ENCODE measurements at regions not wholly inside any gene's neighbourhood (a gene's known extent, or its start where the extent isn't known, plus 50 kb on each side); places are given as distances from the start of the nearest gene placed in this dataset.

DNA sequence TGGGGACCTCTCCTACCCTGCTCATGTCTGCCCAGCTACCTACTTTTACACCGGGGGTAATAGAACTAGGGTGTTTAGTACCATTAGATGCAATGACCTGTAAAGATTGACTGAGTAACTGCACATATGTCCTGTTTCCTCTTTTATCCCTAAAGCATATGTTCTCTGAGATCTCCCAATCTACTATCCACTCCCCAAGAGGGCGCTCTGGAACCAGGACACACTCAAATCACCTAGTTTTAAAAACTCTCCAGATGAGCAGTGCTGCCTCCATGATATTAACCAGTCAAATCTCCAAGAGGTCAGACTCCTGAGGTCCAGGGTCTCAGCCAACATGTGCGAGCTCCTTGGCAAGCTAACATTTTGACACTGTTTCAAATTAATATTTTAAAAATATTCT, 87.0 kb upstream of the TSPAN5 start:
- peaks cover 4% of the 10 kb centered on the region for H3K27me3 Mint-ChIP-seq
- no peaks in the 10 kb centered on the region for H3K36me3 Mint-ChIP-seq
- no peak overlapping the region for H3K27ac Mint-ChIP-seq
- H3K4me1 Mint-ChIP-seq = peaks cover 0 to 3% (median 2%) of the 10 kb centered on the region in 3 donors
- peaks cover 0 to 1% (median 0%) of the 10 kb centered on the region in 3 donors for H3K9me3 Mint-ChIP-seq
- no peak overlapping the region for H3K4me3 Mint-ChIP-seq

GRCh38 chr4:98744372-98745150, 86.2 kb upstream of the TSPAN5 start:
- Mint-ChIP-seq H3K27ac (peak overlapping the region in 1 of 3 donors; percentile 16), H3K4me1 (peaks cover 0 to 3% (median 2%) of the 10 kb centered on the region in 3 donors), H3K36me3 (no peaks in the 10 kb centered on the region), H3K4me3 (no peak overlapping the region), H3K27me3 (peaks cover 4% of the 10 kb centered on the region), H3K9me3 (peaks cover 0 to 1% (median 0%) of the 10 kb centered on the region in 3 donors)

DNA sequence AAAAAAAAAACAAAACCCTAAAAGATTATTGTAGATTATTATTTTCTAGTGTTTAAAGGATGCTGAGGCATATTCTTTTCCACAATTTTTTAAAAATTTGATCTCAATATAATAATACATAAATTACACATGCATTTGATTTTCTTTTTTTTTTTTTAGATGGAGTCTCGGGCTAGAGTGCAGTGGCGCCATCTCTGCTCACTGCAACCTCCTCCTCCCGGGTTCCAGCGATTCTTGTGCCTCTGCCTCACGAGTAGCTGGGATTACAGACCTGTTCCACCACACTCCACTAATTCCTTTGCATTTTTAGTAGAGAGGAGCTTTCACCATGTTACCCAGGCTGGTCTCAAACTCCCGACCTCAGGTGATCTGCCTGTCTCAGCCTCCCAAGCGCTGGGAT, 83.5 kb upstream of the TSPAN5 start:
- Mint-ChIP-seq H3K9me3 (peaks cover 1 to 12% (median 8%) of the 10 kb centered on the region in 3 donors), H3K27me3 (peaks cover 4% of the 10 kb centered on the region), H3K4me3 (no peak overlapping the region), H3K36me3 (peaks cover 3% of the 10 kb centered on the region), H3K27ac (no peak overlapping the region), H3K4me1 (peaks cover 0 to 3% (median 0%) of the 10 kb centered on the region in 3 donors)

GRCh38 chr4:98739751-98740150, 81.3 kb upstream of the TSPAN5 start:
- peaks cover 2% of the 10 kb centered on the region for H3K27me3 Mint-ChIP-seq
- H3K4me3 Mint-ChIP-seq = no peak overlapping the region
- peaks cover 0 to 3% (median 0%) of the 10 kb centered on the region in 3 donors for H3K4me1 Mint-ChIP-seq
- H3K27ac Mint-ChIP-seq = peak overlapping the region in 1 of 3 donors; percentile 7
- peaks cover under 1 to 12% (median 8%) of the 10 kb centered on the region in 3 donors for H3K9me3 Mint-ChIP-seq
- H3K36me3 Mint-ChIP-seq = peaks cover 5% of the 10 kb centered on the region

- Mint-ChIP-seq H3K27ac (no peak overlapping the region), H3K4me1 (peaks cover 0 to 1% (median 0%) of the 10 kb centered on the region in 3 donors), H3K27me3 (no peaks in the 10 kb centered on the region), H3K4me3 (no peak overlapping the region), H3K9me3 (peaks cover under 1 to 12% (median 4%) of the 10 kb centered on the region in 3 donors), H3K36me3 (peaks cover 5% of the 10 kb centered on the region)
These were observed 75.2 kb upstream of the TSPAN5 start for GRCh38 chr4:98733601-98734000.

GRCh38 chr4:98728871-98729270, 70.5 kb upstream of the TSPAN5 start:
- Mint-ChIP-seq H3K27ac (no peak overlapping the region), H3K4me3 (no peak overlapping the region), H3K36me3 (no peaks in the 10 kb centered on the region), H3K4me1 (peaks cover 0 to 2% (median 1%) of the 10 kb centered on the region in 3 donors), H3K27me3 (no peaks in the 10 kb centered on the region), H3K9me3 (peaks cover 4 to 9% (median 8%) of the 10 kb centered on the region in 3 donors)

DNA sequence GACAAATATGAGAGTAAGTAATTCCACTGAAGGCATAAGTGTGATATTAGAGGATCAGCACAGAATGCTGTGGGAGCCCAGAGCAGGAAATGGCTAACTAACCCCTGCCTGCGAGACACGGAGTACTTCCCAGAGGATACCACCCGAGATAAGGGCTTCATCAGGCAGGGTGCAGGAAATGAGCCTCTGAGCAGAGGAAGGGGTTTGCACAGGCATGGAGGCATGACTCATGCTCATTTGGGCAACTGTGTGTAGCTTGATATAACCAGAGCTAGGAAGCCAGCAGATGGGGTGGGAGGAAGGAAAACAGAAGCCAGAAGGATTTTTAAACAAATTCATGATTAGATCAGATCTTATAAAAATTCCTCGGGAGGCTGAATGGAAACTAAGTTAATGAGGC, 70.0 kb upstream of the TSPAN5 start:
- H3K4me3 Mint-ChIP-seq = no peak overlapping the region
- H3K9me3 Mint-ChIP-seq = peaks cover 4 to 11% (median 8%) of the 10 kb centered on the region in 3 donors

DNA sequence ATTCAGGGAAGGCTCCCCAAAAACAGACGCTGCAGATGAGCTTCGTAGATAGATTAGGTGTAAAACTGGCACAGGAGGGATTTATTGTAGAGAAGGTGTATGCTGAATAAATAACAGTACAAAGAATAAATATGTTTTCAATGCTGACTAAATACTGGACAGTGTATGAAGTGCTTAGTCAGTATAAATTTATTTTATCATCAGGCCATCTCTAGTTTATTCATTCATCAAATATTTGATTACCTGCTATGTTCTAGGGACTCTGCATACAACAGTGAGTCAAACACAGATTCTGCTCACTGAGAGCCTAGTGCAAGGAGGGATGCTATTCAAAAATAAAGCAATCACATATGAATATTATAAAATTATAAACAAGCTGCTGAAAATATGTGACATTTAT, 63.6 kb upstream of the TSPAN5 start:
- H3K36me3 Mint-ChIP-seq = no peaks in the 10 kb centered on the region
- no peak overlapping the region for H3K4me3 Mint-ChIP-seq
- H3K4me1 Mint-ChIP-seq = no peaks in the 10 kb centered on the region
- H3K27ac Mint-ChIP-seq = no peak overlapping the region
- peaks cover 6 to 15% (median 12%) of the 10 kb centered on the region in 3 donors for H3K9me3 Mint-ChIP-seq
- peaks cover 4% of the 10 kb centered on the region for H3K27me3 Mint-ChIP-seq

More for the DNA sequence above, 70.0 kb upstream of the TSPAN5 start:
- peaks cover 0 to 2% (median 1%) of the 10 kb centered on the region in 3 donors for H3K4me1 Mint-ChIP-seq
- H3K27me3 Mint-ChIP-seq = no peaks in the 10 kb centered on the region
- no peak overlapping the region for H3K27ac Mint-ChIP-seq
- no peaks in the 10 kb centered on the region for H3K36me3 Mint-ChIP-seq

DNA sequence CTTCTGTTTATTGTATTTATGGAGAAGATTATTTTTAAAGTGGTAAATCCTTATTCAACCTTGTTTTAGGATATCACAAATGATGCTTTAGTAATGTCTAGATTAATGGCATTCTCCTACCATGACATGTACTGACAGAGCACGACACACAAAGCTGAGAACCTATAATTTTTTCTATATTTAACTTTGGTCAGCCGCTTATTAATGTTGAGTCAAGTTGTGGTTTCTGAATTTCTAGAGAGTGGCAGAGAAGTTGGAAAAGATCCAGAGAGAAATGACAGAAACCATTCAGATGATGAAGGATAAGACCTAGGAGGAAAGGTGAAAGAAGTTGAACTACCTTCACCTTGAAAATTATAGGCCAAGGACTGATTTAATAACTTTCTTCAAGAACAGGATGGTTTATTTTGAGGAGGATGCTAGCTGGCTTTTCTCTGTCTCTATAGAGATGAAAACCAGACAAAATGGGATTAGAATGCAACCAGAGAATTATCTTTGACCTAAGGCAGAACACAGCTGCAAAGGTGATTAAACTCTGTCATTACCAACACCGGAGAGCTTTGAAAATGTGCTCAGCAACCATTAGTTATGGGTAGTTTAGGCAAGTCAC, 62.6 kb upstream of the TSPAN5 start:
- peaks cover 6 to 15% (median 12%) of the 10 kb centered on the region in 3 donors for H3K9me3 Mint-ChIP-seq
- H3K4me1 Mint-ChIP-seq = no peaks in the 10 kb centered on the region
- H3K36me3 Mint-ChIP-seq = no peaks in the 10 kb centered on the region
- no peak overlapping the region for H3K27ac Mint-ChIP-seq
- peaks cover 5% of the 10 kb centered on the region for H3K27me3 Mint-ChIP-seq
- no peak overlapping the region for H3K4me3 Mint-ChIP-seq

GRCh38 chr4:98716796-98717195, 58.4 kb upstream of the TSPAN5 start:
- H3K9me3 Mint-ChIP-seq = peaks cover 2 to 4% (median 3%) of the 10 kb centered on the region in 3 donors
- H3K4me1 Mint-ChIP-seq = no peaks in the 10 kb centered on the region
- no peak overlapping the region for H3K27ac Mint-ChIP-seq
- H3K4me3 Mint-ChIP-seq = no peak overlapping the region
- peaks cover 2% of the 10 kb centered on the region for H3K27me3 Mint-ChIP-seq
- no peaks in the 10 kb centered on the region for H3K36me3 Mint-ChIP-seq

DNA sequence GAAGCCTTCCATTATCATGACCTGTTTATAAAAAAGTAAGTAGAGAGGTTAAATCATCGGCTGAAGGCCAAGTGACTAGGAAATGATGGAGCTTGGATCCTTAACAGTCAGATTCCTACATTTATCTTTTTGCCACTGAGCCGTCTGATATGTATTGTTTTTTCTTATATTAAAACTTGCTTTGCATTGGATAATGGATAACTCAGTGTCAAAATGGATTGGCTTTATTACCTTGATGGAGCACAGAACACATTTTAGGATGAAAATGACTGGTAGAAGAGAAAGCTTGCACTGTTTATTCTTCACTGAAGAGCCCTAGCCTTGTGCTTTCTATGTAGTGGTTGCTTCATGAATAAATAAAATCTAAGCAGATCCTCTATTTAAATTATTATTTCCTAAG, 54.2 kb upstream of the TSPAN5 start:
- H3K27me3 Mint-ChIP-seq = peaks cover 2% of the 10 kb centered on the region
- H3K4me1 Mint-ChIP-seq = no peaks in the 10 kb centered on the region
- no peak overlapping the region for H3K27ac Mint-ChIP-seq
- H3K9me3 Mint-ChIP-seq = peaks cover 0 to 7% (median 0%) of the 10 kb centered on the region in 3 donors
- no peak overlapping the region for H3K4me3 Mint-ChIP-seq
- H3K36me3 Mint-ChIP-seq = peaks cover 2% of the 10 kb centered on the region

GRCh38 chr4:98711526-98711925, 53.1 kb upstream of the TSPAN5 start:
- Mint-ChIP-seq H3K27me3 (peaks cover 2% of the 10 kb centered on the region), H3K27ac (no peak overlapping the region), H3K9me3 (peaks cover 0 to 7% (median 0%) of the 10 kb centered on the region in 3 donors), H3K36me3 (peaks cover 2% of the 10 kb centered on the region), H3K4me3 (no peak overlapping the region), H3K4me1 (no peaks in the 10 kb centered on the region)

DNA sequence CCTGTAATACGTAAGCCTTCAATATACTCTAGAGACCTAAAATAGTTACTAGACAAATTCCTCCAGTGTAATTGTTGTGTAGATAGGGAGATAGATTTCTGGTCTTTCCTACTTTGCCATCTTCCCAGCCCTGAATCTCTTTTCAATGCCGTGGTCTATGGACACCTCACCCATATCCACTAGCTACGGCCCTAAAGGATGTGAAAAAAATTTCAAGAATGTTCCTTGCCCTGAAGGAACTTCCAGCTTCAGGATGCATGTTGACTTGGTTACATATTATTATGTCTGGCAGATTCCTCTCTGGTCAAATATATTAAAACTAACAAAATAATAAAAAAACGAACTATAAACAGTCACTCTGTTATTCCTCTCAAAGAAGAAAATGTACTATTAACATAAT, 52.4 kb upstream of the TSPAN5 start:
- peaks cover 2% of the 10 kb centered on the region for H3K36me3 Mint-ChIP-seq
- peaks cover 0 to 1% (median 0%) of the 10 kb centered on the region in 3 donors for H3K4me1 Mint-ChIP-seq
- H3K4me3 Mint-ChIP-seq = no peak overlapping the region
- H3K9me3 Mint-ChIP-seq = peaks cover 0 to 13% (median 3%) of the 10 kb centered on the region in 3 donors
- no peaks in the 10 kb centered on the region for H3K27me3 Mint-ChIP-seq
- H3K27ac Mint-ChIP-seq = no peak overlapping the region

All from IgD-negative memory B cell (primary cell).